ENCODE measurements at regions not wholly inside any gene's neighbourhood (a gene's known extent, or its start where the extent isn't known, plus 50 kb on each side); places are given as distances from the start of the nearest gene placed in this dataset.

GRCh38 chr12:111267144-111267543, 101.8 kb downstream of the PHETA1 start:
- TF ChIP-seq CTCF (IDR thresholded peaks at IDR 0.05) (no peak), EP300 (IDR thresholded peaks at IDR 0.05; ENCODE audit: low read depth) (no peak), POLR2AphosphoS5 (IDR thresholded peaks at IDR 0.05) (no peak)

All from transverse colon (tissue), 4 donors.